SK-N-SH (cell line): ENCODE measurements at regions not wholly inside any gene's neighbourhood (a gene's known extent, or its start where the extent isn't known, plus 50 kb on each side); places are given as distances from the start of the nearest gene placed in this dataset.

ENCODE experiments used
- CTCF ChIA-PET: fragments of 300-600, 350-600 bp; formaldehyde crosslinking; extraction: SDS; loops from one replicate; lab custom pipeline; 2021; lab: Yijun Ruan, JAX
- POLR2A ChIA-PET: fragments of 350-600 bp; sonication (Branson Sonifier 250); formaldehyde crosslinking; extraction: SDS; loops from one replicate; lab custom pipeline; 2020; ENCODE audit warnings: antibody characterized with exemption, inconsistent platforms; lab: Yijun Ruan, JAX
- DNase-seq: peaks from one replicate; pipeline ENCODE4 v3.0.0; 2012
- H2AFZ ChIP-seq: fragments of 200-600 bp; sonication (generic); 2 replicates; pipeline ENCODE4 v1.8.1; 2016; ENCODE audit warnings: antibody characterized with exemption, mild to moderate bottlenecking, low read depth
- H3F3A ChIP-seq: fragments of 200-600 bp; sonication (generic); replicated peaks from 2 replicates; pipeline ENCODE3; 2016; ENCODE audit warnings: antibody characterized with exemption, mild to moderate bottlenecking; ENCODE audit not compliant: insufficient read depth
- H3K27ac ChIP-seq, 2 experiments: fragments of 200-500 bp in 1 of 2; fragments of 200-600 bp in 1 of 2; sonication (Bioruptor generic) in 1 of 2; sonication (generic), shearing (Covaris generic) in 1 of 2; 2 replicates each; pipeline versions ENCODE4 v1.5.1 to v1.6.1; 2014 to 2016; ENCODE audit warnings: low read depth in 2 of 2, inconsistent platforms in 1 of 2, low read length in 1 of 2, mild to moderate bottlenecking in 1 of 2, mixed read lengths in 1 of 2
- H3K27me3 ChIP-seq: fragments of 200-600 bp; sonication (generic), shearing (Covaris generic); 2 replicates; pipeline ENCODE4 v1.6.1; 2016; ENCODE audit warnings: mixed run types; ENCODE audit not compliant: insufficient read depth
- H3K36me3 ChIP-seq, 2 experiments: fragments of 200-500 bp in 1 of 2; fragments of 200-600 bp in 1 of 2; sonication (Bioruptor generic) in 1 of 2; sonication (generic) in 1 of 2; replicated peaks in 1 of 2; 2 replicates each; pipeline versions ENCODE3 to v1.5.1; 2014 to 2016; ENCODE audit warnings: low read length in 1 of 2, mild to moderate bottlenecking in 1 of 2; ENCODE audit not compliant: insufficient read depth in 2 of 2, control insufficient read depth in 1 of 2
- H3K4me1 ChIP-seq, 2 experiments: fragments of 200-500 bp in 1 of 2; fragments of 200-600 bp in 1 of 2; sonication (Bioruptor generic) in 1 of 2; sonication (generic), shearing (Covaris generic) in 1 of 2; 2 replicates each; pipeline versions ENCODE4 v1.5.1 to v1.6.1; 2014 to 2016; ENCODE audit warnings: low read depth in 1 of 2, low read length in 1 of 2, mixed run types in 1 of 2; ENCODE audit not compliant: insufficient read depth in 2 of 2, control insufficient read depth in 1 of 2
- H3K4me2 ChIP-seq: fragments of 200-600 bp; sonication (generic), shearing (Covaris generic); 2 replicates; pipeline ENCODE4 v1.6.1; 2017; ENCODE audit warnings: mixed run types
- H3K4me3 ChIP-seq, 2 experiments: fragments of 200-500 bp in 1 of 2; fragments of 200-600 bp in 1 of 2; sonication (Bioruptor generic) in 1 of 2; sonication (generic), shearing (Covaris generic) in 1 of 2; 2 replicates each; pipeline versions ENCODE4 v1.5.1 to v1.8.1; 2014 to 2016; ENCODE audit warnings: low read depth in 2 of 2, inconsistent platforms in 1 of 2, low read length in 1 of 2, mild to moderate bottlenecking in 1 of 2, mixed read lengths in 1 of 2, moderate library complexity in 1 of 2
- H3K79me2 ChIP-seq: fragments of 200-600 bp; sonication (generic); 2 replicates; pipeline ENCODE4 v1.8.1; 2017; ENCODE audit warnings: mild to moderate bottlenecking; ENCODE audit not compliant: insufficient read depth
- H3K9ac ChIP-seq: fragments of 200-600 bp; sonication (generic); 2 replicates; pipeline ENCODE4 v1.6.1; 2017; ENCODE audit warnings: mixed run types
- H3K9me2 ChIP-seq: fragments of 200-600 bp; sonication (generic); 2 replicates; pipeline ENCODE4 v1.6.1; 2017; ENCODE audit warnings: mixed run types
- H3K9me3 ChIP-seq: fragments of 200-600 bp; sonication (generic); 2 replicates; pipeline ENCODE4 v1.6.1; 2017; ENCODE audit warnings: mixed run types, mild to moderate bottlenecking, moderate library complexity
- H4K20me1 ChIP-seq: fragments of 200-600 bp; sonication (generic); 2 replicates; pipeline ENCODE4 v1.6.1; 2017; ENCODE audit warnings: mild to moderate bottlenecking, mixed run types; ENCODE audit not compliant: insufficient read depth
- EP300 ChIP-seq, 2 experiments: IDR thresholded peaks; 2 replicates each; pipeline versions ENCODE4 v1.4.0 to v1.6.1; 2012; ENCODE audit warnings: borderline replicate concordance in 1 of 2, low read depth in 1 of 2, low read length in 1 of 2
- EZH2phosphoT487 ChIP-seq: fragments of 200-600 bp; sonication (generic); IDR thresholded peaks from 2 replicates; pipeline ENCODE4 v1.6.1; 2017; ENCODE audit warnings: low read depth, mixed run types, mild to moderate bottlenecking, antibody characterized with exemption, moderate library complexity, borderline replicate concordance
- FOSL2 ChIP-seq: IDR thresholded peaks from 2 replicates; pipeline ENCODE4 v1.4.0; 2012; ENCODE audit warnings: low read depth, mild to moderate bottlenecking, moderate library complexity, borderline replicate concordance
- FOXM1 ChIP-seq: IDR thresholded peaks from 2 replicates; pipeline ENCODE4 v1.4.0; 2012; ENCODE audit warnings: low read depth, mild to moderate bottlenecking
- GABPA ChIP-seq: IDR thresholded peaks from 2 replicates; pipeline ENCODE4 v1.4.0; 2012; ENCODE audit warnings: low read depth, mild to moderate bottlenecking
- GATA2 ChIP-seq: sonication (generic); formaldehyde crosslinking; IDR thresholded peaks from 2 replicates; pipeline ENCODE4 v1.5.0; 2020; ENCODE audit warnings: mild to moderate bottlenecking, missing genetic modification reagents
- JUND ChIP-seq: IDR thresholded peaks from 2 replicates; pipeline ENCODE4 v1.4.0; 2012
- MEF2A ChIP-seq: IDR thresholded peaks from 2 replicates; pipeline ENCODE4 v1.4.0; 2012; ENCODE audit warnings: low read depth, borderline replicate concordance
- MXI1 ChIP-seq: IDR thresholded peaks from 2 replicates; pipeline ENCODE4 v1.6.1; 2012; ENCODE audit warnings: mild to moderate bottlenecking, low read depth, low read length, improper control_type of control experiment
- POLR2AphosphoS5 ChIP-seq: IDR thresholded peaks from 2 replicates; pipeline ENCODE4 v1.6.1; 2012; ENCODE audit warnings: low read depth, low read length
- RFX5 ChIP-seq: IDR thresholded peaks from 2 replicates; pipeline ENCODE4 v1.6.1; 2012; ENCODE audit warnings: mild to moderate bottlenecking, improper control_type of control experiment, low read length
- RXRA ChIP-seq: IDR thresholded peaks from 2 replicates; pipeline ENCODE4 v1.4.0; 2012; ENCODE audit warnings: low read depth, mild to moderate bottlenecking, borderline replicate concordance
- TAF1 ChIP-seq: IDR thresholded peaks from 2 replicates; pipeline ENCODE4 v1.6.1; 2012; ENCODE audit warnings: low read depth, mild to moderate bottlenecking, low read length, moderate library complexity, borderline replicate concordance
- TEAD4 ChIP-seq: IDR thresholded peaks from 2 replicates; pipeline ENCODE4 v1.4.0; 2012; ENCODE audit warnings: mild to moderate bottlenecking, borderline replicate concordance; ENCODE audit not compliant: insufficient read depth
- YY1 ChIP-seq: IDR thresholded peaks from 2 replicates; pipeline ENCODE4 v1.4.0; 2012; ENCODE audit warnings: low read depth, mild to moderate bottlenecking
- WGBS: methylation state at CpG from one replicate; pipeline ENCODE4 v1.1.6; 2017; ENCODE audit warnings: low lambda C conversion rate; 5-methylcytosine and 5-hydroxymethylcytosine counted together
- TF ChIP-seq, protein P1 (sequence below): IDR thresholded peaks from 2 replicates; pipeline ENCODE4 v1.4.0; 2012; ENCODE audit warnings: low read depth
- TF ChIP-seq, protein P2 (sequence below): IDR thresholded peaks from 2 replicates; pipeline ENCODE4; 2012
- TF ChIP-seq, protein P3 (sequence below): IDR thresholded peaks from 2 replicates; pipeline ENCODE4 v1.4.0; 2012; ENCODE audit warnings: low read depth, borderline replicate concordance
- TF ChIP-seq, protein P4 (sequence below): fragments of 150-350 bp; IDR thresholded peaks from 2 replicates; pipeline ENCODE4 v1.6.1; 2017; ENCODE audit warnings: antibody characterized with exemption, low read length, low read depth, borderline replicate concordance
- TF ChIP-seq, protein P5 (sequence below): IDR thresholded peaks from 2 replicates; pipeline ENCODE4 v1.6.1; 2012; ENCODE audit warnings: mild to moderate bottlenecking, low read depth, low read length, moderate library complexity

DNA sequence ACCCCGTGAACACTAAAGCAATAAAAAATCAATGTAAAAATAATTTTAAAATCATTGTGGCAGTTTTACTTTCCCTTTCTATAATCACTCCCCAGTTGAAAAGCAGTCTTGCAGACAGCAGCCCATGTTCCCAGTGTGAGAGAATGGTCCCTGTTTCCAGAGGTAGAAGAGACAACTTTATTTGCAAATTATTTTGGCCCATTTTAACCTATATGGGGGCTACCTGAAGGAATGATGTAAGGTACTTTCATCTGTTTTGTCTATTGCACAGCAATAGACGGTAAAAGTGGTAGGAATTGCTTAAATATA lies 559.8 kb downstream of the ZWINT start:
- DNase-seq, result no peak
- no peaks in the 10 kb centered on the region for H3F3A ChIP-seq
- 16% methylated on average over 2 of the region's 2 CpGs for WGBS
- no peaks in the 10 kb centered on the region for H4K20me1 ChIP-seq
- H2AFZ ChIP-seq, result no peak overlapping the region
- no peaks in the 10 kb centered on the region for H3K79me2 ChIP-seq
- H3K9ac ChIP-seq, result no peak overlapping the region
- CTCF ChIA-PET, result no interaction called here
- H3K36me3 ChIP-seq, result no peaks in the 10 kb centered on the region
- TF ChIP-seq, protein P1, sequence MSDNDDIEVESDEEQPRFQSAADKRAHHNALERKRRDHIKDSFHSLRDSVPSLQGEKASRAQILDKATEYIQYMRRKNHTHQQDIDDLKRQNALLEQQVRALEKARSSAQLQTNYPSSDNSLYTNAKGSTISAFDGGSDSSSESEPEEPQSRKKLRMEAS, result no peak
- TF ChIP-seq GABPA (no peak), MEF2A (no peak), EZH2phosphoT487 (no peak), TAF1 (no peak), RXRA (no peak), GATA2 (no peak), FOSL2 (no peak), EP300 (IDR thresholded peaks at IDR 0.05; ENCODE audit: borderline replicate concordance in 1 of 2, low read depth in 1 of 2, low read length in 1 of 2) (no peak), POLR2AphosphoS5 (no peak), FOXM1 (no peak), JUND (no peak), TEAD4 (no peak), RFX5 (no peak), YY1 (no peak), MXI1 (no peak)
- TF ChIP-seq, protein P2, sequence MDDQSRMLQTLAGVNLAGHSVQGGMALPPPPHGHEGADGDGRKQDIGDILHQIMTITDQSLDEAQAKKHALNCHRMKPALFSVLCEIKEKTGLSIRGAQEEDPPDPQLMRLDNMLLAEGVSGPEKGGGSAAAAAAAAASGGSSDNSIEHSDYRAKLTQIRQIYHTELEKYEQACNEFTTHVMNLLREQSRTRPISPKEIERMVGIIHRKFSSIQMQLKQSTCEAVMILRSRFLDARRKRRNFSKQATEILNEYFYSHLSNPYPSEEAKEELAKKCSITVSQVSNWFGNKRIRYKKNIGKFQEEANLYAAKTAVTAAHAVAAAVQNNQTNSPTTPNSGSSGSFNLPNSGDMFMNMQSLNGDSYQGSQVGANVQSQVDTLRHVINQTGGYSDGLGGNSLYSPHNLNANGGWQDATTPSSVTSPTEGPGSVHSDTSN, result no peak
- TF ChIP-seq, protein P3, sequence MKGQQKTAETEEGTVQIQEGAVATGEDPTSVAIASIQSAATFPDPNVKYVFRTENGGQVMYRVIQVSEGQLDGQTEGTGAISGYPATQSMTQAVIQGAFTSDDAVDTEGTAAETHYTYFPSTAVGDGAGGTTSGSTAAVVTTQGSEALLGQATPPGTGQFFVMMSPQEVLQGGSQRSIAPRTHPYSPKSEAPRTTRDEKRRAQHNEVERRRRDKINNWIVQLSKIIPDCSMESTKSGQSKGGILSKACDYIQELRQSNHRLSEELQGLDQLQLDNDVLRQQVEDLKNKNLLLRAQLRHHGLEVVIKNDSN, result no peak
- TF ChIP-seq, protein P4, sequence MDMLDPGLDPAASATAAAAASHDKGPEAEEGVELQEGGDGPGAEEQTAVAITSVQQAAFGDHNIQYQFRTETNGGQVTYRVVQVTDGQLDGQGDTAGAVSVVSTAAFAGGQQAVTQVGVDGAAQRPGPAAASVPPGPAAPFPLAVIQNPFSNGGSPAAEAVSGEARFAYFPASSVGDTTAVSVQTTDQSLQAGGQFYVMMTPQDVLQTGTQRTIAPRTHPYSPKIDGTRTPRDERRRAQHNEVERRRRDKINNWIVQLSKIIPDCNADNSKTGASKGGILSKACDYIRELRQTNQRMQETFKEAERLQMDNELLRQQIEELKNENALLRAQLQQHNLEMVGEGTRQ, result no peak
- TF ChIP-seq, protein P5, sequence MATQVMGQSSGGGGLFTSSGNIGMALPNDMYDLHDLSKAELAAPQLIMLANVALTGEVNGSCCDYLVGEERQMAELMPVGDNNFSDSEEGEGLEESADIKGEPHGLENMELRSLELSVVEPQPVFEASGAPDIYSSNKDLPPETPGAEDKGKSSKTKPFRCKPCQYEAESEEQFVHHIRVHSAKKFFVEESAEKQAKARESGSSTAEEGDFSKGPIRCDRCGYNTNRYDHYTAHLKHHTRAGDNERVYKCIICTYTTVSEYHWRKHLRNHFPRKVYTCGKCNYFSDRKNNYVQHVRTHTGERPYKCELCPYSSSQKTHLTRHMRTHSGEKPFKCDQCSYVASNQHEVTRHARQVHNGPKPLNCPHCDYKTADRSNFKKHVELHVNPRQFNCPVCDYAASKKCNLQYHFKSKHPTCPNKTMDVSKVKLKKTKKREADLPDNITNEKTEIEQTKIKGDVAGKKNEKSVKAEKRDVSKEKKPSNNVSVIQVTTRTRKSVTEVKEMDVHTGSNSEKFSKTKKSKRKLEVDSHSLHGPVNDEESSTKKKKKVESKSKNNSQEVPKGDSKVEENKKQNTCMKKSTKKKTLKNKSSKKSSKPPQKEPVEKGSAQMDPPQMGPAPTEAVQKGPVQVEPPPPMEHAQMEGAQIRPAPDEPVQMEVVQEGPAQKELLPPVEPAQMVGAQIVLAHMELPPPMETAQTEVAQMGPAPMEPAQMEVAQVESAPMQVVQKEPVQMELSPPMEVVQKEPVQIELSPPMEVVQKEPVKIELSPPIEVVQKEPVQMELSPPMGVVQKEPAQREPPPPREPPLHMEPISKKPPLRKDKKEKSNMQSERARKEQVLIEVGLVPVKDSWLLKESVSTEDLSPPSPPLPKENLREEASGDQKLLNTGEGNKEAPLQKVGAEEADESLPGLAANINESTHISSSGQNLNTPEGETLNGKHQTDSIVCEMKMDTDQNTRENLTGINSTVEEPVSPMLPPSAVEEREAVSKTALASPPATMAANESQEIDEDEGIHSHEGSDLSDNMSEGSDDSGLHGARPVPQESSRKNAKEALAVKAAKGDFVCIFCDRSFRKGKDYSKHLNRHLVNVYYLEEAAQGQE, result no peak
- no peaks in the 10 kb centered on the region for H3K4me1 ChIP-seq
- POLR2A ChIA-PET, result no interaction called here
- no peaks in the 10 kb centered on the region; the same call in 1 of the 2 replicates for H3K9me3 ChIP-seq
- H3K4me2 ChIP-seq, result no peak overlapping the region
- no peak overlapping the region for H3K27ac ChIP-seq
- H3K27me3 ChIP-seq, result no peaks in the 10 kb centered on the region
- H3K9me2 ChIP-seq, result no peaks in the 10 kb centered on the region
- H3K4me3 ChIP-seq, result no peak overlapping the region
